ENCODE measurements at regions not wholly inside any gene's neighbourhood (a gene's known extent, or its start where the extent isn't known, plus 50 kb on each side); places are given as distances from the start of the nearest gene placed in this dataset.

GRCh38 chr9:75482566-75482965 lies 394.3 kb downstream of the OSTF1 start:
- Histone ChIP-seq H3K9ac (replicated peaks; ENCODE audit: extremely low read depth, insufficient read depth, low read length) (no peak overlapping the region), H3K4me2 (ENCODE audit: insufficient read depth, low read length) (no peak overlapping the region), H3K27me3 (ENCODE audit: control insufficient read depth in 2 of 2, insufficient read depth in 2 of 2, low read length in 2 of 2) (no peaks in the 10 kb centered on the region), H3K9me1 (replicated peaks; ENCODE audit: control insufficient read depth, extremely low read depth, insufficient read depth, low read length) (no peaks in the 10 kb centered on the region), H3K36me3 (ENCODE audit: control insufficient read depth in 2 of 2, extremely low read depth in 1 of 2, insufficient read depth in 2 of 2, low read length in 2 of 2) (no peaks in the 10 kb centered on the region), H4K20me1 (replicated peaks; ENCODE audit: control insufficient read depth, extremely low read depth, insufficient read depth, low read length) (no peaks in the 10 kb centered on the region), H3K4me3 (replicated peaks in 1 of 3; ENCODE audit: insufficient read depth in 1 of 3, low read depth in 1 of 3, low read length in 3 of 3) (no peak overlapping the region), H3K27ac (ENCODE audit: insufficient read depth, low read depth, low read length) (no peak overlapping the region), H3K4me1 (ENCODE audit: control insufficient read depth, extremely low read depth, insufficient read depth, low read length) (no peaks in the 10 kb centered on the region), H2AFZ (ENCODE audit: low read depth, low read length) (no peak overlapping the region), H3K79me2 (ENCODE audit: control insufficient read depth, insufficient read depth, low read length) (no peaks in the 10 kb centered on the region), H3K9me3 (replicated peaks; ENCODE audit: control insufficient read depth, insufficient read depth, low read length) (no peaks in the 10 kb centered on the region)
- POLR2A ChIA-PET, result no interaction called here
- intact Hi-C loops (cut with micrococcal nuclease), result no loop called here
- dilution Hi-C loops (cut with MboI; ENCODE audit: extremely low pct_ligation_motif_present, low sequenced_read_pairs), result no loop called here
- no peak for FAIRE-seq
- TF ChIP-seq GATA2 (IDR thresholded peaks at IDR 0.05; ENCODE audit: insufficient read depth, insufficient read length, low read depth, low read length) (no peak), JUN (IDR thresholded peaks at IDR 0.05; ENCODE audit: borderline replicate concordance, insufficient read depth, insufficient read length, low read depth) (no peak), EZH2 (IDR thresholded peaks at IDR 0.05; ENCODE audit: borderline replicate concordance, low read depth, low read length, severe bottlenecking) (no peak), CTCF (IDR thresholded peaks at IDR 0.05; ENCODE audit: extremely low read depth in 1 of 2, insufficient read depth in 1 of 2, low read depth in 1 of 2, low read length in 2 of 2) (no peak)
- no TSS peak for BruUV-seq (replicated peaks)
- DNase-seq (ENCODE audit: low read depth, low spot score), result no peak
- CTCF ChIA-PET, result no interaction called here

- no TSS peak for BruUV-seq (replicated peaks)
- no peak overlapping the region for H2AFZ ChIP-seq (ENCODE audit: low read depth, low read length)
- no peak overlapping the region for H3K4me3 ChIP-seq (replicated peaks in 1 of 3; ENCODE audit: insufficient read depth in 1 of 3, low read depth in 1 of 3, low read length in 3 of 3)
- no peaks in the 10 kb centered on the region for H3K79me2 ChIP-seq (ENCODE audit: control insufficient read depth, insufficient read depth, low read length)
- DNase-seq (ENCODE audit: low read depth, low spot score), result no peak
- H3K4me2 ChIP-seq (ENCODE audit: insufficient read depth, low read length), result no peak overlapping the region
- H3K9me3 ChIP-seq (replicated peaks; ENCODE audit: control insufficient read depth, insufficient read depth, low read length), result no peaks in the 10 kb centered on the region
- H3K36me3 ChIP-seq (ENCODE audit: control insufficient read depth in 2 of 2, extremely low read depth in 1 of 2, insufficient read depth in 2 of 2, low read length in 2 of 2), result no peaks in the 10 kb centered on the region
- ChIA-PET CTCF (no interaction called here), POLR2A (no interaction called here)
- TF ChIP-seq JUN (IDR thresholded peaks at IDR 0.05; ENCODE audit: borderline replicate concordance, insufficient read depth, insufficient read length, low read depth) (no peak), MAX (IDR thresholded peaks at IDR 0.05; ENCODE audit: insufficient read depth, insufficient read length) (no peak), POLR2A (IDR thresholded peaks at IDR 0.05; ENCODE audit: low read depth, low read length) (no peak)
- H3K9ac ChIP-seq (replicated peaks; ENCODE audit: extremely low read depth, insufficient read depth, low read length), result no peak overlapping the region
- H3K9me1 ChIP-seq (replicated peaks; ENCODE audit: control insufficient read depth, extremely low read depth, insufficient read depth, low read length), result no peaks in the 10 kb centered on the region
- no peaks in the 10 kb centered on the region for H4K20me1 ChIP-seq (replicated peaks; ENCODE audit: control insufficient read depth, extremely low read depth, insufficient read depth, low read length)
- FAIRE-seq, result no peak
- H3K4me1 ChIP-seq (ENCODE audit: control insufficient read depth, extremely low read depth, insufficient read depth, low read length), result no peaks in the 10 kb centered on the region
- intact Hi-C loops (cut with micrococcal nuclease), result no loop called here
- H3K27ac ChIP-seq (ENCODE audit: insufficient read depth, low read depth, low read length), result no peak overlapping the region
- H3K27me3 ChIP-seq (ENCODE audit: control insufficient read depth in 2 of 2, insufficient read depth in 2 of 2, low read length in 2 of 2), result no peaks in the 10 kb centered on the region
- dilution Hi-C loops (cut with MboI; ENCODE audit: extremely low pct_ligation_motif_present, low sequenced_read_pairs), result no loop called here
Observed at GRCh38 chr9:75483636-75484035, 395.3 kb downstream of the OSTF1 start.
